ENCODE measurements at regions not wholly inside any gene's neighbourhood (a gene's known extent, or its start where the extent isn't known, plus 50 kb on each side); places are given as distances from the start of the nearest gene placed in this dataset.

- TF ChIP-seq CHD7 (IDR thresholded peaks at IDR 0.05; ENCODE audit: insufficient replicate concordance, low read length), result no peak
- no peak for TF ChIP-seq SIX5 (IDR thresholded peaks at IDR 0.05; ENCODE audit: low read depth, low read length)
- TF ChIP-seq MAX (IDR thresholded peaks at IDR 0.05), result no peak
- TF ChIP-seq KDM1A (IDR thresholded peaks at IDR 0.05; ENCODE audit: borderline replicate concordance, low read length), result no peak
These were observed 116.8 kb upstream of the SASH1 start (continued) for GRCh38 chr6:148225871-148226270.

Data from H1 (cell line).